Calu3 (cell line): ENCODE measurements at regions not wholly inside any gene's neighbourhood (a gene's known extent, or its start where the extent isn't known, plus 50 kb on each side); places are given as distances from the start of the nearest gene placed in this dataset.

Experiments used
- BruUV-seq: library from RNA; stranded (reverse); fragments of 400-500 nt; replicated peaks from 2 replicates; lab custom pipeline; 2021; lab: Mats Ljungman, UMichigan
- CTCF ChIA-PET: fragments of 300-600 bp; sonication (Branson Sonifier 250); formaldehyde crosslinking; loops from one replicate; lab custom pipeline; 2022; ENCODE audit warnings: antibody characterized with exemption; lab: Charles Lee
- DNase-seq: peaks from one replicate; pipeline ENCODE4 v3.0.0; 2022
- H3K27ac Mint-ChIP-seq: one replicate; pipeline ENCODE4 v1.8.0; 2022; ENCODE audit warnings: mixed read lengths; ENCODE audit not compliant: unreplicated experiment
- H3K27me3 Mint-ChIP-seq: one replicate; pipeline ENCODE4 v1.8.0; 2022; ENCODE audit warnings: mixed read lengths; ENCODE audit not compliant: unreplicated experiment
- H3K36me3 Mint-ChIP-seq: one replicate; pipeline ENCODE4 v1.8.0; 2022; ENCODE audit warnings: mild to moderate bottlenecking, moderate library complexity, mixed read lengths; ENCODE audit not compliant: insufficient read depth, unreplicated experiment
- H3K4me1 Mint-ChIP-seq: one replicate; pipeline ENCODE4 v1.8.0; 2022; ENCODE audit warnings: mild to moderate bottlenecking, low read depth, mixed read lengths; ENCODE audit not compliant: unreplicated experiment
- H3K4me3 Mint-ChIP-seq: one replicate; pipeline ENCODE4 v1.8.0; 2022; ENCODE audit warnings: mild to moderate bottlenecking, low read depth, moderate library complexity, mixed read lengths; ENCODE audit not compliant: unreplicated experiment
- H3K9me3 Mint-ChIP-seq: one replicate; pipeline ENCODE4 v1.8.0; 2022; ENCODE audit warnings: low read depth, mixed read lengths; ENCODE audit not compliant: unreplicated experiment
- CTCF ChIP-seq: fragments of 200-600 bp; IDR thresholded peaks from one replicate; pipeline ENCODE4 v1.8.0; 2022; ENCODE audit warnings: antibody characterized with exemption; ENCODE audit not compliant: unreplicated experiment
- intact Hi-C: fragments of 100-400 bp; cut with micrococcal nuclease; formaldehyde crosslinking; loops from one replicate; pipeline ENCODE4 v1.10.0; 2022; ENCODE audit not compliant: unreplicated experiment

- intact Hi-C loops, result no loop called here
- no peak for DNase-seq
- H3K9me3 Mint-ChIP-seq, result peaks cover 9% of the 10 kb centered on the region
- H3K36me3 Mint-ChIP-seq, result no peaks in the 10 kb centered on the region
- TF ChIP-seq CTCF, result no peak
- no peak overlapping the region for H3K4me3 Mint-ChIP-seq
- no TSS peak for BruUV-seq
- CTCF ChIA-PET, result no interaction called here
- H3K27ac Mint-ChIP-seq, result no peak overlapping the region
- H3K27me3 Mint-ChIP-seq, result no peaks in the 10 kb centered on the region
- H3K4me1 Mint-ChIP-seq, result no peaks in the 10 kb centered on the region
Measured at GRCh38 chr10:2145491-2145890, 408.2 kb upstream of the ADARB2 start.

DNA sequence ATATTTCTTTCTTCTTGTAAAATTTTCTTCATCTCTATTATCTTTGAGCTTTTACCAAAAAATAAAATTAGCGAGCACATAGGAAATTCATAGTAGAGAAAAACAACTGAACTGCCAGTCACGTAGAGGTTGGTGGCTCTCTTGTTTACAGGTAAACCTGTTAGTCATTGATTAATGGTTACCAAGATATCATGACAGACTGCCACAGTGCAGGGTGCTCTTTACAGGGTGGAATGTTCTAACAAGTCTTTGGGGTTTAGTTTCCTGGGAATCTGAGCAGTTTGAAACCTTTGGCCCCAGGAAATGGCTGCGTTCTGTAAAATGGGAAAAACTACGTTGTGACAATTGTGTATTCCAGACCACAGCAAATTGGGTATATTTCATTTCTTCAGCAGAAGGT lies 407.3 kb upstream of the ADARB2 start:
- intact Hi-C loops, result no loop called here
- no peak for TF ChIP-seq CTCF
- Mint-ChIP-seq H3K4me3 (no peak overlapping the region), H3K4me1 (no peaks in the 10 kb centered on the region), H3K27ac (no peak overlapping the region), H3K27me3 (no peaks in the 10 kb centered on the region), H3K9me3 (peaks cover 9% of the 10 kb centered on the region), H3K36me3 (no peaks in the 10 kb centered on the region)
- CTCF ChIA-PET, result no interaction called here
- BruUV-seq, result no TSS peak
- DNase-seq, result no peak

- CTCF ChIA-PET, result no interaction called here
- H3K4me3 Mint-ChIP-seq, result no peak overlapping the region
- TF ChIP-seq CTCF, result no peak
- no peaks in the 10 kb centered on the region for H3K36me3 Mint-ChIP-seq
- intact Hi-C loops, result no loop called here
- no peak for DNase-seq
- H3K4me1 Mint-ChIP-seq, result no peaks in the 10 kb centered on the region
- no TSS peak for BruUV-seq
- peaks cover 9% of the 10 kb centered on the region for H3K9me3 Mint-ChIP-seq
- H3K27ac Mint-ChIP-seq, result no peak overlapping the region
- no peaks in the 10 kb centered on the region for H3K27me3 Mint-ChIP-seq
Measured at GRCh38 chr10:2143213-2143835, 406.0 kb upstream of the ADARB2 start.

DNA sequence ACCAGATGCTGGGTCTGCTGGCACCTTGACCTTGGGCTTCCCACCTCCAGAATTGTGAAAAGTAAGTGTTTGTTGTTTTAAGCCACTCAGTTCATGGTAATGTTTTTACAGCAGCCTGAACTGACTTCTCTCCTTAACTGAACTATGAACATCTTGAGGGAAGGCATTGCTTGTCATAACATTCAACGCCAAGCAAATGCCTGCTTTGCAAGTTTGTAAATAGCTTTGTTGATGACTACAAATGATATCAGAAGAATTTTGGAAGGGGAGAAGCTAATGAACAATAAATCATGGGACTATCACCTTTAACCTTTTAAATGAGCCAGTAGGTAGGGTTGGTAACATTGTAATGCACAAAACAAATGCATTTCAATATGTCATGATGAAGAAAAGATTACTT lies 402.4 kb upstream of the ADARB2 start:
- CTCF ChIA-PET, result no interaction called here
- H3K36me3 Mint-ChIP-seq, result no peaks in the 10 kb centered on the region
- H3K4me3 Mint-ChIP-seq, result no peak overlapping the region
- no peaks in the 10 kb centered on the region for H3K4me1 Mint-ChIP-seq
- no peak for DNase-seq
- intact Hi-C loops, result no loop called here
- TF ChIP-seq CTCF, result no peak
- no TSS peak for BruUV-seq
- peaks cover 20% of the 10 kb centered on the region for H3K9me3 Mint-ChIP-seq
- H3K27ac Mint-ChIP-seq, result no peak overlapping the region
- H3K27me3 Mint-ChIP-seq, result no peaks in the 10 kb centered on the region
